NCI-H226 (cell line): ENCODE measurements at regions not wholly inside any gene's neighbourhood (a gene's known extent, or its start where the extent isn't known, plus 50 kb on each side); places are given as distances from the start of the nearest gene placed in this dataset.

ENCODE experiments used
- DNase-seq: peaks from one replicate; pipeline ENCODE4 v3.0.0-alpha.2; 2015

GRCh38 chr14:84527706-84528105 lies 1002.2 kb upstream of the FLRT2 start:
- no peak for DNase-seq

GRCh38 chr14:84532016-84532415 lies 997.9 kb upstream of the FLRT2 start:
- no peak for DNase-seq

DNA sequence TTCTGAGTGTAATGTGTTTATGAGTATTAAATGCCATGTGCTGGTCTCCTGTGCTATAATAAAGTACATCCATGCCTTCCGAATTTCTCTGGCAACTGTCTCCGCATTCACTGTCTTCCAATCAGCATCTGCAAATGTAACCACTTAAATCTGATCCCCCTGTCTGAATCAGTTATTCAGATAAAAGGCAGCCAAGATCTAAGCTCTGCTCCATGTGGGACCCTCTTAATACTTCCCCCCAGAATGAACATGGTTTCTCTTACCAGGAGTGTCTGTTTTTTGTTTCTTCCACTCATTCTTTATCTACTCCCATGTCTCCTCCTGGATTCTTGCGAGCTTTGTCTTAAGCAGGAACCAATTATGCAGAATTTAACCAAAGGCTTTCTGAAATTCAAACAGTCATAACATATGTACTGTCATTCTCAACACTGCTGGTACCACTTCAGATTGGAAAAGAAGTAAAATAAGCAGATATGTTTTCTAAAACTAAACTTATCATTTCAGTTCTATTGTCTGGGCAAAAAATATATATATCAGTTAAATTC lies 996.7 kb upstream of the FLRT2 start:
- DNase-seq: no peak

DNA sequence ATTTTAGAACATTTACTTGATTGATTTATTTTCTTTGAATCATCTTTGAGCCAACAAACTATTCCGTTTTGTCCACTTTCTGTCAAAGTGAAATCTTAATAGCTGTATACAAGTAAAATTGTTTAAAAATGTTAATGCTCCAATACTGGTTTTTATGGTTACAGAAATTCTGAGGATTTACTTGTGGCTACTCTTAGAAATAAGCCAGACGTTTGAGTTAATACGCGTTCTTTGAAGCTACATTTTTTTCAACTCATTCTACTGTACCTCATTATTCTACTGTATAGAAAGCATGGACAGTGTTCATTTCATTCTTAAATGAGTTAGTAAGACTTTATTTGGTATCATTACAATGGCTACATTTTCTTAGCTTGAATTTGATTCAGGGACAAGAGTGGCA lies 996.2 kb upstream of the FLRT2 start:
- DNase-seq: no peak

- DNase-seq: no peak
Observed at GRCh38 chr14:84535484-84535883, 994.5 kb upstream of the FLRT2 start.

DNA sequence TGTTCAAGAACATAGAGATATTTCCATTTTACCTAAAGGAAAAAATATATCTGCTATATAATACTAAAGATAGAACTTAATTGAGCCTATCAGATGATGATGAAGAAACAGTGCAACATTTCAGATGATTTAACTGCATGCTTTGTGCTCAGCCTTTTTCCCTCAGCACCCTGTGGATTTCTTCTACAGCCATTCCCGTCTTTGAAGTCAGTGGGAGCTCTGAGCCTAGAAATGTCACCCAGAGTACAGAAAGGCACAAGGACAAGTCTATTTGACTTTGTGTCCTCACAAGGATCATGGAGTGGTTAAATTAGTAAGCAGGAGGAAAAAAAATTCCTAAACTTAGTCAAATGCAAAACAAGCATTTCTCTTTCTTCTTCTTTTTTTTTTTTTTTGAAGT lies 994.0 kb upstream of the FLRT2 start:
- no peak for DNase-seq

- DNase-seq: no peak
Observed at GRCh38 chr14:84541018-84541417, 988.9 kb upstream of the FLRT2 start.

GRCh38 chr14:84543859-84544258 lies 986.1 kb upstream of the FLRT2 start:
- DNase-seq: no peak

DNA sequence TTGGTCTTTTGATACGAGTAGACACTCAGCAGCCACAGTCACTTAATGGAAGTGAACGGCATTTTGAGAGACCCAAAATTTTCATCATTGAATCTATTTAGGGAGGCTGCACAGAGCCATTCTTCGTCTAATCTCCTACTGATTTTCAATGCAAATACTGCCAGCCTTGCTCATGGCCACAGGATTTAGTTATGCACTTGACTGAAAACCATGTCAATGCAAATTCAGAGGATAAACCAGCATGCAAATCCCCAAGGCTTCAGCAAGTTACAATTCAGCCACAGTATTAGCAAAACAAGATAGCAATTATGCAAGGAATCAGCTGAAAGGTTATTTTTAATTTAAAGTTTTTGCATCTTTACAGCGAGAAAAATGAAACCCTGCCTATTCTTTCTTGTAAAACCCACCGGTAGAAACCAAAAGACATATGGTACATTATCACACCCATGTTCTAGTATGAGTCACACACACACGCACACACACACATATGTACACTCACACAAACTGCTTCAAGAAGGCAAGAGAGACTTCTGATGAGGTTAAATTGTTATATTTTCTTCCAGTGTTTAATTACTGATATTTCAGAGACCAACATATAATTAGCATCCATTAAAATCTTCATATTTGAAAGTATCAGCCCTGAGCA lies 985.3 kb upstream of the FLRT2 start:
- DNase-seq: no peak

- no peak for DNase-seq
Observed at GRCh38 chr14:84546236-84546635, 983.7 kb upstream of the FLRT2 start.

- no peak for DNase-seq
Observed at GRCh38 chr14:84554136-84554535, 975.8 kb upstream of the FLRT2 start.

GRCh38 chr14:84555493-84555892 lies 974.5 kb upstream of the FLRT2 start:
- no peak for DNase-seq

DNA sequence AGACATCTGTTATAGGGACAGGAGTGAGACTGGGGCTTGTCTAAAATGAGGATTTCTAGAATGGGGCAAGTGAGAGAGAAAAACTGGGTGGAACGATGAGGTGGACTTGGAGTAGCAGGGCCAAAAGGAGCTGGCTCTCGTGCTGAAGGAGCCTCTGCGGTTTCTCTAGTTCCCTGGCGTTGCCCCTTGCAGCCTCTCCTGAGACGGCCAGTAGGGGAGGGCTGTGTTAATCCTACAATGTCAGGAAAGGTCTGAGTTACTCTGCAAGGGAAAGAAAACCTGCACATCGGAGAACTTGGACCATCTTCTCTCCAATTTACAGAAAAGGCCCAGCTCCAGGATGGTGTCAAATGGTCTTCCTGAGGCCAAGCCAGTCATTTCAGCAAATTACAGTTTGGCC lies 963.8 kb upstream of the FLRT2 start:
- DNase-seq: no peak

- no peak for DNase-seq
Observed at GRCh38 chr14:84575681-84576080, 954.3 kb upstream of the FLRT2 start.

- DNase-seq: no peak
Observed at GRCh38 chr14:84579292-84579691, 950.7 kb upstream of the FLRT2 start.

- no peak for DNase-seq
Observed at GRCh38 chr14:84581041-84581440, 948.9 kb upstream of the FLRT2 start.

GRCh38 chr14:84584511-84584910 lies 945.4 kb upstream of the FLRT2 start:
- no peak for DNase-seq

DNA sequence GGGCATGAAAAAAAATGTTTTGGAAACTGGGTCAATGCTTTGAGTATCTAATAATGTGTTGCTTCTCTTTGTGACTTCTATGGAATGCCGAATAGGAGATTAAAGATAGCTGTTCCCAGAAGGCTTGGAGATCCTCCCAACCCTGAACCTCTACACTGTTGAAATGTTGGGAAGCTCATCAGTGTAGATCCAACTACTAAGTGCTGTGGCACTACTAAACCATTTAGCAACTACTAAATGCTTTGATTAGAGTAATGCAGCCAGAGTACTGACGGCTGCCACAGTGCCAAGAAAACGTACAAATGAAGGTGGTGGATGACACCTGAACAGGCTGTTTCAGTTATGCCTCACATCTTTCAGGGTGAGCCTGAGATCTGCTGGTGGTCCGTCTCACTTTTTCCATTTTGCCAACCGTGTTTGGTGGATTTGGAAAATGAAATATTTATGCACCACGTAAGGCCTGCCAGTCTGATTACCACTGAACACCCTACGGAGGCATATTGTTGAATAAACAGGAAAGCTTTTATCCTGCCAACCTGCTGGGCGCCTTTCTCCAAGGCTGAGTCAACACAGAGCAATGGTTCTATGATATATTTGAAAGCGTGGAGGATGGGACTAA lies 938.0 kb upstream of the FLRT2 start:
- no peak for DNase-seq

GRCh38 chr14:84592770-84593169 lies 937.2 kb upstream of the FLRT2 start:
- no peak for DNase-seq

GRCh38 chr14:84610086-84610485 lies 919.9 kb upstream of the FLRT2 start:
- DNase-seq: no peak

DNA sequence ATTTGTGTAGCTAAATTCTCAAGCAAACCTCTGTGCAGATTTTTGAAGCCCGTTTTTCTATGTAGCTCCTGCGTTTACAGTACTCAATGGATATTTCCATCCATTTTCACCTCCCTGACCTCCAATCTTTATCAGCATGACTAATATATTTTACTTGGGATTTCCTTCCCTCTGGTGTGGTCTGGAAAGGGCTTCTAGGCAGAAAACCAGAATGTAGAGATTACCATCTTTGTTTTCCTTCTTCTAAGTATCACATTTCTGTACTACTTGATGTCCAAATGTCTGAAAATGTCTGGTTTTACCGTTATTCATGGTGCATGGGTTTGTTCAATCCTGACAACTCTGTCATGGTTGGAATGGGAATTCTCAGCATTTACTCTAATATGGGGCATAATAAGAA lies 907.6 kb upstream of the FLRT2 start:
- peak; percentile 16 for DNase-seq

- DNase-seq: no peak
Observed at GRCh38 chr14:84643446-84643845, 886.5 kb upstream of the FLRT2 start.

DNA sequence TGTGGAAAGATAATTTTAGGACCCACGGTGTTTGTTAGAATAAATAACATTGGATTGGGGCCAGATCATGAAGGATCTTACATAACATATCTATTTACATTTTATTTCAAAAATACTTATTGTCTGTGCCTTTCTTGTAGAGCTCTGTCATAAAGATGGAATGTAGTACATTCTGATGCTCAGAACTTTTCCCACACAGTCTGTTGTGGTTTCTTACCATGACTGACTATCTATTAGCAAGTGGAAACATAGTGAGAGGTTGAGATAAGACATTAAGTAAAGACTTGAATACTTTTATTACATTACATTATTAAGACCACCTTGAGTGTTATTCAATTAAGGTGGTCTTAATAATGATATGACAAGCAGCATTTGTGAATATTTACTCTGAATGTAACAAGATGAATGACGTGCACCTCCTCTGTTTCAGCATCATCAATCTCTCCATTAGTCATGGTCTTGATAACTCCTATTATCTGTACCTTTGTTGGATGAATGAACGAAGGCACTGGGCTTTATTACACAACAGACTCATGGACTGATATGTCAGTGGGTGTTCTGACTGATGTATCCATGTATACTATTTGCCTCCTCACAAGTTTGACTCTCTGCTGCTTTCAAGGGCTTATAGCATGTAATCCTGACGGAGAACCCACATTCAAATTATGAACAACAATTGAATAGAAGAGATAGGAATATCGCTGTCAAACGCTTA lies 883.0 kb upstream of the FLRT2 start:
- DNase-seq: peak; percentile 95

GRCh38 chr14:84655014-84655413 lies 874.9 kb upstream of the FLRT2 start:
- no peak for DNase-seq
